IMR-90 (cell line): ENCODE measurements at regions not wholly inside any gene's neighbourhood (a gene's known extent, or its start where the extent isn't known, plus 50 kb on each side); places are given as distances from the start of the nearest gene placed in this dataset.

Source experiments
- ATAC-seq: fragments of 200-7000 bp; cut with Tn5 transposase; 2 replicates; pipeline ENCODE4 v1.9.1; 2020; ENCODE audit warnings: low read depth, mild to moderate bottlenecking, moderate library complexity
- BruUV-seq: library from RNA; stranded (reverse); fragments of 400-500 nt; replicated peaks from 2 replicates; lab custom pipeline; 2021; lab: Mats Ljungman, UMichigan
- CTCF ChIA-PET: fragments of 300-600 bp; formaldehyde crosslinking; extraction: SDS; loops from one replicate; lab custom pipeline; 2021; ENCODE audit warnings: antibody characterized with exemption; lab: Yijun Ruan, JAX
- POLR2A ChIA-PET: fragments of 300-600 bp; sonication (Branson Sonifier 250); formaldehyde crosslinking; loops from one replicate; lab custom pipeline; 2022; ENCODE audit warnings: antibody characterized with exemption; ENCODE audit not compliant: unreplicated experiment; lab: Charles Lee
- DNase-seq: peaks from one replicate; pipeline ENCODE4 v3.0.0; 2013
- H2AFZ ChIP-seq: replicated peaks from 2 replicates; pipeline ENCODE3; 2013; ENCODE audit warnings: low read length, mild to moderate bottlenecking; ENCODE audit not compliant: poor library complexity
- H2AK5ac ChIP-seq: 2 replicates; pipeline ENCODE4 v1.6.1; 2013; ENCODE audit warnings: low read depth, low read length, inconsistent platforms
- H2AK9ac ChIP-seq: replicated peaks from 2 replicates; pipeline ENCODE3; 2013; ENCODE audit warnings: mild to moderate bottlenecking, low read depth, low read length, moderate library complexity; ENCODE audit not compliant: poor library complexity
- H2BK120ac ChIP-seq: 2 replicates; pipeline ENCODE4 v1.6.1; 2013; ENCODE audit warnings: low read depth, low read length, inconsistent platforms
- H2BK15ac ChIP-seq: 3 replicates; pipeline ENCODE4 v1.6.1; 2013; ENCODE audit warnings: low read depth, low read length, inconsistent platforms
- H2BK20ac ChIP-seq: 2 replicates; pipeline ENCODE4 v1.6.1; 2013; ENCODE audit warnings: low read depth, mild to moderate bottlenecking, inconsistent platforms, low read length, moderate library complexity
- H2BK5ac ChIP-seq: 2 replicates; pipeline ENCODE4 v1.6.1; 2013; ENCODE audit warnings: mild to moderate bottlenecking, low read depth, low read length, inconsistent platforms; ENCODE audit not compliant: poor library complexity, severe bottlenecking
- H3K14ac ChIP-seq: replicated peaks from 2 replicates; pipeline ENCODE4 v1.6.1; 2013; ENCODE audit warnings: low read depth, low read length, inconsistent platforms
- H3K18ac ChIP-seq: 2 replicates; pipeline ENCODE4 v1.6.1; 2013; ENCODE audit warnings: low read depth, low read length, control low read depth
- H3K23ac ChIP-seq: 2 replicates; pipeline ENCODE4 v1.6.1; 2013; ENCODE audit warnings: low read depth, low read length, inconsistent platforms
- H3K27ac ChIP-seq: 2 replicates; pipeline ENCODE4 v1.5.1; 2013; ENCODE audit warnings: mild to moderate bottlenecking, control low read depth, low read length; ENCODE audit not compliant: insufficient read depth
- H3K27me3 ChIP-seq: 2 replicates; pipeline ENCODE4 v1.6.1; 2013; ENCODE audit warnings: low read length; ENCODE audit not compliant: control insufficient read depth, insufficient read depth
- H3K36me3 ChIP-seq: 2 replicates; pipeline ENCODE4 v1.6.1; 2013; ENCODE audit warnings: low read length, mixed read lengths; ENCODE audit not compliant: control insufficient read depth, insufficient read depth
- H3K4ac ChIP-seq: 2 replicates; pipeline ENCODE4 v1.6.1; 2013; ENCODE audit warnings: low read depth, low read length, inconsistent platforms
- H3K4me1 ChIP-seq: 2 replicates; pipeline ENCODE4 v1.6.1; 2013; ENCODE audit warnings: low read length, mixed read lengths; ENCODE audit not compliant: control insufficient read depth, insufficient read depth
- H3K4me2 ChIP-seq: 2 replicates; pipeline ENCODE4 v1.6.1; 2013; ENCODE audit warnings: low read depth, mild to moderate bottlenecking, control low read depth, low read length, moderate library complexity
- H3K4me3 ChIP-seq: 2 replicates; pipeline ENCODE4 v1.5.1; 2013; ENCODE audit warnings: low read depth, mild to moderate bottlenecking, control low read depth, low read length, moderate library complexity; ENCODE audit not compliant: insufficient read depth
- H3K56ac ChIP-seq: 2 replicates; pipeline ENCODE4 v1.6.1; 2013; ENCODE audit warnings: low read length, inconsistent platforms; ENCODE audit not compliant: insufficient read depth; ENCODE audit errors: extremely low read depth
- H3K79me1 ChIP-seq, 2 experiments: 2 replicates each; pipeline ENCODE4 v1.6.1; 2013; ENCODE audit warnings: low read length in 2 of 2, inconsistent platforms in 1 of 2, low read depth in 1 of 2
- H3K9ac ChIP-seq: 2 replicates; pipeline ENCODE4 v1.6.1; 2013; ENCODE audit warnings: low read depth, low read length, control low read depth
- H3K9me1 ChIP-seq: 2 replicates; pipeline ENCODE4 v1.6.1; 2013; ENCODE audit warnings: low read length, inconsistent platforms; ENCODE audit not compliant: insufficient read depth
- H3K9me3 ChIP-seq: 2 replicates; pipeline ENCODE4 v1.6.1; 2013; ENCODE audit warnings: low read length; ENCODE audit not compliant: control insufficient read depth, insufficient read depth
- H4K20me1 ChIP-seq: 2 replicates; pipeline ENCODE4 v1.6.1; 2013; ENCODE audit warnings: low read length, inconsistent platforms; ENCODE audit not compliant: insufficient read depth
- H4K5ac ChIP-seq: 2 replicates; pipeline ENCODE4 v1.6.1; 2013; ENCODE audit warnings: mild to moderate bottlenecking, low read depth, low read length, control low read depth
- H4K8ac ChIP-seq, 2 experiments: 2 replicates each; pipeline ENCODE4 v1.6.1; 2013; ENCODE audit warnings: low read depth in 2 of 2, low read length in 2 of 2, control low read depth in 1 of 2, inconsistent platforms in 1 of 2
- H4K91ac ChIP-seq: 2 replicates; pipeline ENCODE4 v1.6.1; 2013; ENCODE audit warnings: low read depth, low read length, inconsistent platforms; ENCODE audit not compliant: insufficient read depth
- BHLHE40 ChIP-seq: fragments of 150-350 bp; IDR thresholded peaks from 2 replicates; pipeline ENCODE4 v1.6.1; 2016; ENCODE audit warnings: mild to moderate bottlenecking, low read depth, low read length
- CEBPB ChIP-seq: IDR thresholded peaks from 2 replicates; pipeline ENCODE4 v1.6.1; 2012; ENCODE audit warnings: low read depth, low read length, improper control_type of control experiment
- CHD1 ChIP-seq: IDR thresholded peaks from 2 replicates; pipeline ENCODE4 v1.6.1; 2012; ENCODE audit warnings: low read depth, low read length, improper control_type of control experiment
- CTCF ChIP-seq: conservative IDR thresholded peaks from 2 replicates; pipeline ENCODE4 v1.5.1; 2012; ENCODE audit warnings: mild to moderate bottlenecking, low read depth, low read length, improper control_type of control experiment
- ELK1 ChIP-seq: fragments of 150-350 bp; IDR thresholded peaks from 2 replicates; pipeline ENCODE4 v1.6.1; 2016; ENCODE audit warnings: low read depth, mild to moderate bottlenecking, low read length, moderate library complexity, borderline replicate concordance
- FOS ChIP-seq: fragments of 150-350 bp; IDR thresholded peaks from 2 replicates; pipeline ENCODE4 v1.6.1; 2016; ENCODE audit warnings: low read depth, low read length
- POLR2A ChIP-seq: IDR thresholded peaks from 2 replicates; pipeline ENCODE4 v1.6.1; 2012; ENCODE audit warnings: mild to moderate bottlenecking, low read depth, low read length
- RAD21 ChIP-seq: IDR thresholded peaks from 2 replicates; pipeline ENCODE4 v1.6.1; 2012; ENCODE audit warnings: low read length, improper control_type of control experiment
- RCOR1 ChIP-seq: IDR thresholded peaks from 2 replicates; pipeline ENCODE4 v1.6.1; 2012; ENCODE audit warnings: mild to moderate bottlenecking, low read length, improper control_type of control experiment; ENCODE audit not compliant: insufficient replicate concordance
- RFX5 ChIP-seq: IDR thresholded peaks from 2 replicates; pipeline ENCODE4 v1.8.0; 2012; ENCODE audit warnings: low read depth, mild to moderate bottlenecking, low read length, moderate library complexity
- USF2 ChIP-seq: fragments of 150-350 bp; IDR thresholded peaks from 2 replicates; pipeline ENCODE4 v1.6.1; 2017; ENCODE audit warnings: mild to moderate bottlenecking, antibody characterized with exemption, low read length, low read depth
- WGBS, 2 experiments: methylation state at CpG; one replicate each; pipeline versions ENCODE4 v1.1.5 to v1.1.7; 2013; ENCODE audit warnings: missing lambda C conversion rate in 2 of 2; ENCODE audit not compliant: insufficient read length in 1 of 2; ENCODE audit errors: extremely low coverage in 2 of 2; 5-methylcytosine and 5-hydroxymethylcytosine counted together
- dilution Hi-C: fragments of 300-500 bp; cut with HindIII; formaldehyde crosslinking; loops from one replicate; pipeline ENCODE4 v1.14.3; 2018; ENCODE audit warnings: low sequenced_read_pairs; ENCODE audit not compliant: unreplicated experiment
- in situ Hi-C: fragments of 300-500 bp; cut with MboI; formaldehyde crosslinking; loops from 3 replicates; pipeline ENCODE4 v1.14.3; 2019; ENCODE audit warnings: low sequenced_read_pairs, inconsistent platforms, mixed read lengths
- intact Hi-C: fragments of 100-400 bp; cut with micrococcal nuclease; formaldehyde crosslinking; loops from 2 replicates; pipeline ENCODE4 v1.10.0; 2022

GRCh38 chr3:95508124-95508523 is 1306.3 kb upstream of the EPHA6 start:
- H4K8ac ChIP-seq: no peak overlapping the region
- no peak overlapping the region for H3K9ac ChIP-seq
- no peaks in the 10 kb centered on the region for H3K36me3 ChIP-seq
- H4K20me1 ChIP-seq: no peaks in the 10 kb centered on the region
- H4K91ac ChIP-seq: no peak overlapping the region
- no peak overlapping the region for H2AK5ac ChIP-seq
- peaks cover 5% of the 10 kb centered on the region; the same call in 1 of the 2 replicates for H3K9me3 ChIP-seq
- no peaks in the 10 kb centered on the region for H3K79me1 ChIP-seq
- in situ Hi-C loops (no loop called here), intact Hi-C loops (no loop called here), dilution Hi-C loops (no loop called here)
- no peak overlapping the region for H3K4ac ChIP-seq
- no peak overlapping the region for H2BK20ac ChIP-seq
- no peak overlapping the region for H2BK120ac ChIP-seq
- no peak overlapping the region for H3K14ac ChIP-seq
- H3K4me2 ChIP-seq: no peak overlapping the region
- no peak overlapping the region for H2AFZ ChIP-seq
- no peak overlapping the region for H3K27ac ChIP-seq
- H3K4me3 ChIP-seq: no peak overlapping the region
- H2BK5ac ChIP-seq: no peak overlapping the region
- H3K56ac ChIP-seq: no peak overlapping the region
- WGBS, 2 experiments: no CpG with 5 or more reads among the region's 2 CpGs
- ChIA-PET CTCF (interaction anchor here (0.6 kb wide), 1 partner anchor 85 kb away, joined by 4 read pairs; no protein-coding TSS in a partner anchor), POLR2A (no interaction called here)
- H3K18ac ChIP-seq: no peak overlapping the region
- no peaks in the 10 kb centered on the region for H3K27me3 ChIP-seq
- TF ChIP-seq BHLHE40 (no peak), CEBPB (no peak), CHD1 (no peak), USF2 (no peak), FOS (no peak), ELK1 (no peak), RCOR1 (no peak), RFX5 (no peak), RAD21 (no peak), CTCF (no peak), POLR2A (no peak)
- no peak overlapping the region for H4K5ac ChIP-seq
- H3K9me1 ChIP-seq: no peaks in the 10 kb centered on the region
- no peak overlapping the region for H3K23ac ChIP-seq
- no peaks in the 10 kb centered on the region for H3K4me1 ChIP-seq
- no TSS peak for BruUV-seq
- no peak for DNase-seq
- H2AK9ac ChIP-seq: no peak overlapping the region
- ATAC-seq: no peak
- H2BK15ac ChIP-seq: no peak overlapping the region
